ENCODE measurements at regions not wholly inside any gene's neighbourhood (a gene's known extent, or its start where the extent isn't known, plus 50 kb on each side); places are given as distances from the start of the nearest gene placed in this dataset.
"Not testable (repeated sequence)": the region's sequence is repeated elsewhere in the genome, so short reads cannot be mapped to it uniquely, and the experiment has no call there.

GRCh38 chr4:12036450-12036849 is 607.8 kb upstream of the HS3ST1 start:
- no peak for DNase-seq

DNA sequence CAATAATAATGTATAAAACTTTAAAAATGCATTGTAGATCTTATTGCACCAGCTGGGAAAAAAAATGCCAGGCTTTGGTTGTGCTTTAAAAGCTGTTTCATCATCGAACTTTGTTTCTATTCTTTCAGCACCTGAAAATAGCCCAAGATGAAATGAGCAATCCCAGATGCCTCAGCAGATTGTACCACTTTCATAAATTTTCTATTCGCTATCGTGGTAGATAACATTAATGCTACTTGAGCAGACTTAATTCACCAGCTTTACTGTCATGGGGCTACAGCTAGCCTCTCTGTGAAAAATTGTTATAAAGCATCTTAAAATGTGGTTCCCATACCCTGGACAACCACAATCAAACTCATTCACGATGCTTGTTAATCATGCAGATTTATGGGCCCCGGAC is 599.6 kb upstream of the HS3ST1 start:
- DNase-seq = no peak

GRCh38 chr4:12022409-12022808 is 593.7 kb upstream of the HS3ST1 start:
- DNase-seq = no peak

GRCh38 chr4:12016729-12017128 is 588.0 kb upstream of the HS3ST1 start:
- no peak for DNase-seq

GRCh38 chr4:12005471-12005870 is 576.8 kb upstream of the HS3ST1 start:
- no peak for DNase-seq

GRCh38 chr4:11996581-11996980 is 567.9 kb upstream of the HS3ST1 start:
- not testable (repeated sequence) for DNase-seq

- no peak for DNase-seq
Observed at GRCh38 chr4:11976726-11977263, 548.1 kb upstream of the HS3ST1 start.

- no peak for DNase-seq
Observed at GRCh38 chr4:11973270-11973669, 544.6 kb upstream of the HS3ST1 start.

GRCh38 chr4:11970754-11971153 is 542.1 kb upstream of the HS3ST1 start:
- DNase-seq = no peak

DNA sequence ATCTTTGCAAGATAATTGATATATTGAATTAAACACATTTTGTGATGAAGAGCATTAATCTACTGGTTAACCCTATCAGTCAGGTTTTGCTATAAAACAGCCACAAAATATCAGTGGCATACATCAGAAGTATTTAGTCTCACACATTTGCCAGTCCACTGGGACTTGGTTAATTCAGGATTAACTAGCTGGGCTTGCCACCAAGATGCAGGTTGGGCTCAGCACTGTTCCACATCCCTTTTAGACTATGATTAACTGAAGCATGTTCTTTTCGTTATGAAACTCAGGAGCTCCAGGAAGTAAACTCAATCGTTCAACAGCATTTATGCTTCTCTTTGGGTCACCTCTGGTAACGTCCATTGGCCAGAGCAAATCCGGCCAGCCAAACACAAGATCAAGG is 538.1 kb upstream of the HS3ST1 start:
- DNase-seq = no peak

- DNase-seq = no peak
Observed at GRCh38 chr4:11954093-11954492, 525.4 kb upstream of the HS3ST1 start.

GRCh38 chr4:11949355-11949754 is 520.7 kb upstream of the HS3ST1 start:
- no peak for DNase-seq

GRCh38 chr4:11947629-11948028 is 518.9 kb upstream of the HS3ST1 start:
- not testable (repeated sequence) for DNase-seq

DNA sequence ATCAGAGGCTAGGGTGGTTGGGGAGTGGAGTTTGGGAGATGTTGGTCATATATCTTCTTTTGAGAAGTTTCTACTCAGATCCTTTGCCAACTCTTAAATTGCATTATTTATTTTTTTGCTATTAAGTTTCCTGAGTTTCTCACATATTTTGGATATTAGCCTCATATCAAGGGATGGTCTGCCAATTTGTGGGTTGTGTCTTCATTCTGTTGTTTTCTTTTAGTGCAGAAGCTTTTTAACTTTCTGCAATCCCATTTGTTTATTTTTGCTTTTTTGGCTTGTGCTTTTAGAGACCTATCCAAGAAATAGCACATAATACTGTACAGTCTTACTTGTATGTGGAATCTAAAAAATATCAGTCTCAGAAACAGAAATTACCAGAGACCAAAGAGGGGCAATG is 509.2 kb upstream of the HS3ST1 start:
- no peak for DNase-seq

DNA sequence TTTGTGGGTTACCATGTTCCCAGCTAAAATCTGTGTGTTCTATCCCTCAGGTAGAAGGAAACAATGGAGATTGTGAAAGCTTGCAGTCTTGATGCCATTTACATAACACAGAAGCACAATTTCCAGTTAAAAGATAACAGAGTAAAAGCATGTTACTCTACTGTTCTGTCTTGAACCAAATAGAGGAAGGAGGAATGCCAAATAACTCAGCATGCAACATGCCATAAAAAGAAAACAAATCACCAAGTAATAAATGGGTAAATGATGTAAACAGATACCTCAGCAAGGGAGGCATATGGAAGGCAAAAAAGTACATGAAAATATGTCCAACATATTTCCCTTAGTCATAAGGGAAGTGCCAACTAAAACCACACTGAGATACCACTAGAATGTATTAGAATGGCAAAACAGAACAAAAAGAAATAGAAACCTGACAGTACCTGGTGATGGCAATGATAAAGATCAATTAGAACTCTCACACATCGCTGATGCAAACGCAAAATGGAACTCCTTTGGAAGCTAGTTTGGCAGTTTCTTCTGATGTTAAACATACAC is 502.6 kb upstream of the HS3ST1 start:
- no peak for DNase-seq

DNA sequence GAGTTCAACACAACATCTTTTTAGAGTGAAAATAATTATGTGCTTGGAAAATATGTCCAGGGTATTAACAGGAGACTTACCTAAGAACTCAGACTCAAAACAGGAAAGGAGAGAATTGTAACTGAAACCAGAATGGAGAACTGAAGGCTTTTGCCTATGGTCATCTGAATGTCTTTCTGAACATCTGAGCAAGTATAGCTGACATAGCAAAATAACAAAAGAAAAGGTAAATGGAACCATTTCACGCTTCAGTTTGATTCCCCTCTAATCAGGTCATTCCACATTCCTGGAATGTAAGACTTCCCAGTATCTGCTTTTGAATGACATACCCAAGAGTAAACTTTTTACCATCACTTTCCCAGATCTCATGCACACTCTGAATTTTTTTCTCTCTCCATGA is 500.4 kb upstream of the HS3ST1 start:
- DNase-seq = no peak

- no peak for DNase-seq
Observed at GRCh38 chr4:11919316-11919715, 490.6 kb upstream of the HS3ST1 start.

DNA sequence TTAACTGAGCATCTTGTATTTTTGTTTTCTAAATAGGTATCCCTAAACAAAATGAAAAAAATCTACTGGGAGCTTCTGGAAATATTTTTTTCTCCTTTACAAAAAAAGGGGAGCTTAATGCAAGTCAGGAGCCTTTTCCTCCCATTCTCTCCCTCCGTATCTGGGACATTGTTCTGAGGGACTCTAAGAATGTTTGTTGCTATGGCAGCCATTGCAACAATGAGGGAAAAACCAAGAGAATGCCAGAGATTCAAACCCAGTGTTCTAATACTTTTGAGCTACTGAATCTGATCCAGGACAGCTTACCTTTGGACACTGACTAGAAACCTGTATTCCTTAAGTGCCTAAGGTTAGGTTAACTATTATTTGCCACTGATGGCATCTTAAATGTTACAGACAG is 485.7 kb upstream of the HS3ST1 start:
- DNase-seq = no peak

DNA sequence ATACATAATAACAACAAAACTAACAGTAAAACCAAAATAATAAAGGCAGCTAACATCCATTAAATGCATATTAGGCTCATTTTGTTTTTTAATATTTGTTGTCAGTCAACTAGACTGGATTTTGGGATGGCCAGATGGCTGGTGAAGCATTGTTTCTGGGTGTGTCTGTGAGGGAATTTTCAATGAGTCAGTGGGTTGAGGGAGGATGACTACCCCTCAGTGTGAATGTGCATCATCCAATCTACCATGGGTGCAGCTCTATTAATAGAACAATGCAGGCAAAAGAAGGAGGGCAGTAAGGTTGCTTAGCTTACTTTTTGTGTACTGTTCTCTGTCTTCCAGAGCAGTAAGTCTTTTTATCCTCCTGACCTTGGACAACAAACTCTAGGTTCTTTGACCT is 484.2 kb upstream of the HS3ST1 start:
- DNase-seq = no peak

- DNase-seq = no peak
Observed at GRCh38 chr4:11910812-11911211, 482.1 kb upstream of the HS3ST1 start.

- DNase-seq = no peak
Observed at GRCh38 chr4:11908712-11909111, 480.0 kb upstream of the HS3ST1 start.

GRCh38 chr4:11908205-11908604 is 479.5 kb upstream of the HS3ST1 start:
- no peak for DNase-seq

DNA sequence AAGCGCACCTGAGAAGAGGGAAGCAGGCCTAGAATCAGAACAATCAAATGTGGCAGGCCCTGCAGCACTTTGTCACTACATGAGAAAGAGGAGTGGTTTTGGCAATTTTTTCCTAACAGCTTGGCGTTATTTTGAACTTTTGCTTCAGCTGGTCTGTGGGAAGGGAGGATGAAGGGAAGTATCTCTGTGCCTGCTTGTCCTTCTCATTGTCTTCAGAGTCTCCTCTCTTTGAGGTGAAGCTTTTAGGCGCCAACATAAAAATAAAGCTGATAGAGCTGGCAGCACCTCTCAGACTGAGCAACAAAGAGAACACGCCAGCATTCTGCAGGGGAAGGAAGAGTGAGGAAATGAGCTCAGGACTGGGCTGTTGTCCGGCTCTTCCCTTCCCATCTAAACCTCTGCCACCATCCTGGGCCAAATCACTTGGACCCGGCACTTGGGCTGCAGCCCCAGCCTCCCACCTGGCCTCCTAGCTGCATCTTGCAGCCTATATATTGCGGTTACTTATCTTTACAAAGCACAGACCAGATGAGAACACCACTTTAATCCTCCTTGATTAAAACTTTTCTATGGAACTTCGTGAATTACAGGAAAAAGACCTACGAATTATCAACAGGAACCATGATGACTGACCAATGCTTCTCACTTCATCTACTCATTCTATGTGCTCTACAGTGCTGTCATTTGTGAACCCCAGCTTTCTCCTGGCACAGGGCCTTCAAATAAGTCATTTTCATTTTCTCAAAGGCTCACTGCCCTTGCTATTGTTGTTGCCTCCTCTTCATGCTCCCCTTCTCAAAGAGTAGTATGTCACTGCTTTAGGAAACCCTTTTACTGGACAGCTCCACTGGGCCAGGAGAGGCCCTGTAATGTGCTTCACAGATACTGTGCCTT is 476.4 kb upstream of the HS3ST1 start:
- no peak for DNase-seq

GRCh38 chr4:11904117-11904535 is 475.4 kb upstream of the HS3ST1 start:
- no peak for DNase-seq

All from femur (tissue), 1 donor.